Prostate gland (tissue), 2 donors: ENCODE measurements at regions not wholly inside any gene's neighbourhood (a gene's known extent, or its start where the extent isn't known, plus 50 kb on each side); places are given as distances from the start of the nearest gene placed in this dataset.

Source experiments
- DNase-seq: peaks from one replicate; pipeline ENCODE4 v3.0.0-alpha.2; 2019; ENCODE audit warnings: low spot score
- H3K27ac ChIP-seq, 2 donors: fragments of 200-600 bp; sonication (generic); 2 replicates each; pipeline ENCODE4 v1.5.1; 2017 to 2019
- H3K27me3 ChIP-seq: fragments of 200-600 bp; sonication (generic); replicated peaks from 2 replicates; pipeline ENCODE4 v1.5.1; 2019; ENCODE audit not compliant: insufficient read depth
- H3K36me3 ChIP-seq, 2 donors: fragments of 200-600 bp; sonication (generic); 1 replicate in 1 of 2; 2 replicates in 1 of 2; pipeline versions ENCODE4 v1.5.1 to v1.8.1; 2017 to 2019
- H3K4me1 ChIP-seq: fragments of 200-600 bp; sonication (generic); replicated peaks from 2 replicates; pipeline ENCODE4 v1.5.1; 2019
- H3K4me3 ChIP-seq, 2 donors: fragments of 200-600 bp; sonication (generic); 2 replicates each; pipeline ENCODE4 v1.5.1; 2017 to 2019
- H3K9me3 ChIP-seq: fragments of 200-600 bp; sonication (generic); 2 replicates; pipeline ENCODE4 v1.5.1; 2017
- POLR2A ChIP-seq: fragments of 450-650 bp; IDR thresholded peaks from one replicate; pipeline ENCODE4 v1.6.1; 2016; ENCODE audit warnings: antibody characterized with exemption, mild to moderate bottlenecking
- POLR2AphosphoS5 ChIP-seq: sonication (generic); formaldehyde crosslinking; IDR thresholded peaks from one replicate; pipeline ENCODE4 v1.6.1; 2017; ENCODE audit warnings: antibody characterized with exemption
- WGBS: methylation state at CpG from one replicate; pipeline ENCODE4 v1.1.5; 2018; 5-methylcytosine and 5-hydroxymethylcytosine counted together
- intact Hi-C: fragments of 100-400 bp; cut with DNase I; formaldehyde crosslinking; loops from one replicate; pipeline ENCODE4 v1.14.2; 2022
- TF ChIP-seq, protein P1 (sequence below), 4 experiments: fragments of 200-600 bp in 2 of 4; fragments of 450-650 bp in 2 of 4; sonication (generic) in 2 of 4; IDR thresholded peaks; 1 replicate in 3 of 4; 2 replicates in 1 of 4; pipeline ENCODE4 v1.5.1; 2016 to 2019; ENCODE audit warnings: antibody characterized with exemption in 4 of 4, mild to moderate bottlenecking in 2 of 4, moderate library complexity in 2 of 4

GRCh38 chrX:46310815-46311497 is 234.3 kb downstream of the ZNF674 start:
- Histone ChIP-seq H3K27ac (no peak overlapping the region), H3K4me1 (no peaks in the 10 kb centered on the region), H3K9me3 (no peaks in the 10 kb centered on the region), H3K27me3 (no peaks in the 10 kb centered on the region), H3K36me3 (no peaks in the 10 kb centered on the region), H3K4me3 (no peak overlapping the region)
- intact Hi-C loops: no loop called here
- TF ChIP-seq POLR2A (no peak), POLR2AphosphoS5 (no peak)
- TF ChIP-seq, protein P1, sequence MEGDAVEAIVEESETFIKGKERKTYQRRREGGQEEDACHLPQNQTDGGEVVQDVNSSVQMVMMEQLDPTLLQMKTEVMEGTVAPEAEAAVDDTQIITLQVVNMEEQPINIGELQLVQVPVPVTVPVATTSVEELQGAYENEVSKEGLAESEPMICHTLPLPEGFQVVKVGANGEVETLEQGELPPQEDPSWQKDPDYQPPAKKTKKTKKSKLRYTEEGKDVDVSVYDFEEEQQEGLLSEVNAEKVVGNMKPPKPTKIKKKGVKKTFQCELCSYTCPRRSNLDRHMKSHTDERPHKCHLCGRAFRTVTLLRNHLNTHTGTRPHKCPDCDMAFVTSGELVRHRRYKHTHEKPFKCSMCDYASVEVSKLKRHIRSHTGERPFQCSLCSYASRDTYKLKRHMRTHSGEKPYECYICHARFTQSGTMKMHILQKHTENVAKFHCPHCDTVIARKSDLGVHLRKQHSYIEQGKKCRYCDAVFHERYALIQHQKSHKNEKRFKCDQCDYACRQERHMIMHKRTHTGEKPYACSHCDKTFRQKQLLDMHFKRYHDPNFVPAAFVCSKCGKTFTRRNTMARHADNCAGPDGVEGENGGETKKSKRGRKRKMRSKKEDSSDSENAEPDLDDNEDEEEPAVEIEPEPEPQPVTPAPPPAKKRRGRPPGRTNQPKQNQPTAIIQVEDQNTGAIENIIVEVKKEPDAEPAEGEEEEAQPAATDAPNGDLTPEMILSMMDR (IDR thresholded peaks at IDR 0.05): no peak
- WGBS: 72% methylated on average over 4 of the region's 4 CpGs
- DNase-seq: no peak

- H3K36me3 ChIP-seq: no peaks in the 10 kb centered on the region
- WGBS: 22% methylated on average over 3 of the region's 3 CpGs
- H3K27ac ChIP-seq: no peak overlapping the region
- no peak overlapping the region for H3K4me3 ChIP-seq
- DNase-seq: no peak
- intact Hi-C loops: no loop called here
- no peaks in the 10 kb centered on the region for H3K9me3 ChIP-seq
- TF ChIP-seq, protein P1 (IDR thresholded peaks at IDR 0.05): no peak
- TF ChIP-seq POLR2A (no peak), POLR2AphosphoS5 (no peak)
- no peaks in the 10 kb centered on the region for H3K27me3 ChIP-seq
- H3K4me1 ChIP-seq: no peaks in the 10 kb centered on the region
These were observed 237.1 kb downstream of the ZNF674 start for GRCh38 chrX:46308110-46308509.

GRCh38 chrX:46306103-46306502 is 239.1 kb downstream of the ZNF674 start:
- 38% methylated on average over 3 of the region's 3 CpGs for WGBS
- Histone ChIP-seq H3K36me3 (no peaks in the 10 kb centered on the region), H3K9me3 (no peaks in the 10 kb centered on the region), H3K4me1 (no peaks in the 10 kb centered on the region), H3K4me3 (no peak overlapping the region), H3K27ac (peak overlapping the region in 1 of 2 donors; percentile 31), H3K27me3 (no peaks in the 10 kb centered on the region)
- peak; percentile 16 for DNase-seq
- TF ChIP-seq POLR2A (no peak), POLR2AphosphoS5 (peak; percentile 73)
- TF ChIP-seq, protein P1 (IDR thresholded peaks at IDR 0.05): no peak
- intact Hi-C loops: no loop called here

DNA sequence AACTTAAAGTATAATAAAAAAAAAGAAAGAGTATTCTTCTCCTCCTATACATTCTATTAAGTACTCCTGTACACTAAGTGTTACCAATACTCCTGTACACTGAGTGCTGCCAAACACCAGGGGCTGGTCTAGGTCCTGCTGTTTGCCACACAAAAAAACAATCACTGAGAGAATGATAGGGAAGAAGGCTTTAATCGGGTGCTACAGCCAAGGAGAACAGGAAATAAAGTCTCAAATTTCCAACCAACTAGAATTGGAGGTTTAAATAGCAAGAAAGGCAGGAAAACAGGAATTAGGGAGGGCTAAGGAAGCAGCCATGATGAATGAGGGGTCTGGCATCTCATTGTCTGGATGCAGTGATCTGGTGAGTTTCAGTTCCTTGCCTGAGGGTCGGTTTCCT is 239.8 kb downstream of the ZNF674 start:
- 45% methylated on average over 2 of the region's 2 CpGs for WGBS
- peak overlapping the region in 1 of 2 donors; percentile 31 for H3K27ac ChIP-seq
- TF ChIP-seq POLR2A (no peak), POLR2AphosphoS5 (no peak)
- TF ChIP-seq, protein P1 (IDR thresholded peaks at IDR 0.05): no peak
- H3K36me3 ChIP-seq: no peaks in the 10 kb centered on the region
- no peaks in the 10 kb centered on the region for H3K4me1 ChIP-seq
- no peak overlapping the region for H3K4me3 ChIP-seq
- no peaks in the 10 kb centered on the region for H3K27me3 ChIP-seq
- no peak for DNase-seq
- no peaks in the 10 kb centered on the region for H3K9me3 ChIP-seq
- intact Hi-C loops: no loop called here

DNA sequence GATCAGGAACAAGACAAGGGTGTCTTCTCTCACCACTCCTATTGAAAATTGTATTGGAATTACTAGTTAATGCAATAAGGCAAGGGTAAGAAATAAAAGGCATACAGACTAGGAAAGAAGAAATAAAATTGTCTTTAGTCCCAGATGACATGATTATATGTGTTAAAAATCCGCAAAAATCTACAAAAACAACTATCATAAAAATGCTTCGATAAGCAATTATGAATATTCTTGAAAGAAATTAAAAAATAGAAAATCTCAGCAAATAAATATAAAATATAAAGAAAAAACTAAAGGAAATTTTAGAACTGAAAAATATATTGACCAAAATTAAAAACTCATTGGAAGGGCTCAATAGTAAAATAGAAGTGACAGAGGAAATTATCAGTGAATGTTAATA is 243.3 kb downstream of the ZNF674 start:
- no peak overlapping the region for H3K4me3 ChIP-seq
- DNase-seq: no peak
- H3K36me3 ChIP-seq: no peaks in the 10 kb centered on the region
- no peaks in the 10 kb centered on the region for H3K9me3 ChIP-seq
- TF ChIP-seq, protein P1 (IDR thresholded peaks at IDR 0.05): no peak
- TF ChIP-seq POLR2A (no peak), POLR2AphosphoS5 (no peak)
- no peaks in the 10 kb centered on the region for H3K4me1 ChIP-seq
- H3K27ac ChIP-seq: no peak overlapping the region
- no peaks in the 10 kb centered on the region for H3K27me3 ChIP-seq
- WGBS: 100% methylated on average over 2 of the region's 2 CpGs
- intact Hi-C loops: no loop called here
